Fibroblast of mammary gland (primary cell): ENCODE measurements at regions not wholly inside any gene's neighbourhood (a gene's known extent, or its start where the extent isn't known, plus 50 kb on each side); places are given as distances from the start of the nearest gene placed in this dataset.

ENCODE experiments used
- DNase-seq: peaks from one replicate; pipeline ENCODE4 v3.0.0-alpha.2; 2010; ENCODE audit warnings: low read depth
- H3K4me3 ChIP-seq: 2 replicates; pipeline ENCODE4 v1.5.1; 2011; ENCODE audit warnings: low read depth, mild to moderate bottlenecking, low read length, moderate library complexity; ENCODE audit not compliant: control insufficient read depth
- CTCF ChIP-seq: conservative IDR thresholded peaks from 2 replicates; pipeline ENCODE4 v1.5.1; 2011; ENCODE audit warnings: low read depth, low read length, inconsistent platforms; ENCODE audit not compliant: control insufficient read depth, insufficient read depth

- no peak for DNase-seq
- H3K4me3 ChIP-seq, result no peak overlapping the region
- no peak for TF ChIP-seq CTCF
These were observed 176.0 kb upstream of the SEL1L start for GRCh38 chr14:81709681-81710080.

- DNase-seq, result peak; percentile 28
- H3K4me3 ChIP-seq, result no peak overlapping the region
- TF ChIP-seq CTCF, result peak; percentile 44
These were observed 176.7 kb upstream of the SEL1L start for GRCh38 chr14:81710232-81710845.

GRCh38 chr14:81715731-81716130 is 182.1 kb upstream of the SEL1L start:
- H3K4me3 ChIP-seq, result no peak overlapping the region
- no peak for DNase-seq

GRCh38 chr14:81716953-81717352 is 183.3 kb upstream of the SEL1L start:
- DNase-seq, result no peak
- TF ChIP-seq CTCF, result no peak
- no peak overlapping the region for H3K4me3 ChIP-seq

More at GRCh38 chr14:81715731-81716130, 182.1 kb upstream of the SEL1L start:
- no peak for TF ChIP-seq CTCF

GRCh38 chr14:81723956-81724355 is 190.3 kb upstream of the SEL1L start:
- DNase-seq, result no peak
- no peak for TF ChIP-seq CTCF
- H3K4me3 ChIP-seq, result no peak overlapping the region

- DNase-seq, result peak; percentile 5
- no peak overlapping the region for H3K4me3 ChIP-seq
- TF ChIP-seq CTCF, result no peak
These were observed 193.6 kb upstream of the SEL1L start for GRCh38 chr14:81727218-81727617.

- no peak for DNase-seq
- TF ChIP-seq CTCF, result no peak
- no peak overlapping the region for H3K4me3 ChIP-seq
These were observed 194.8 kb upstream of the SEL1L start for GRCh38 chr14:81728447-81728846.
